GM23338 (cell line): ENCODE measurements at regions not wholly inside any gene's neighbourhood (a gene's known extent, or its start where the extent isn't known, plus 50 kb on each side); places are given as distances from the start of the nearest gene placed in this dataset.

ENCODE experiments used
- CREB1 ChIP-seq: fragments of 250-450 bp; sonication (Bioruptor Pico); IDR thresholded peaks from 2 replicates; pipeline ENCODE4 v1.5.0; 2020; ENCODE audit warnings: low read depth, mild to moderate bottlenecking, moderate library complexity
- EZH2 ChIP-seq: fragments of 200-600 bp; sonication (generic); IDR thresholded peaks from one replicate; pipeline ENCODE4 v1.8.0; 2017; ENCODE audit warnings: antibody characterized with exemption, mild to moderate bottlenecking, low read depth; ENCODE audit not compliant: unreplicated experiment
- EZH2phosphoT487 ChIP-seq: fragments of 200-600 bp; sonication (generic); IDR thresholded peaks from one replicate; pipeline ENCODE4 v1.8.1; 2018; ENCODE audit warnings: antibody characterized with exemption; ENCODE audit not compliant: unreplicated experiment
- JUNB ChIP-seq: IDR thresholded peaks from one replicate; pipeline ENCODE4 v1.6.1; 2016; ENCODE audit warnings: antibody characterized with exemption; ENCODE audit not compliant: unreplicated experiment
- POLR2AphosphoS5 ChIP-seq: IDR thresholded peaks from 2 replicates; pipeline ENCODE4 v1.6.1; 2016; ENCODE audit warnings: antibody characterized with exemption, low read depth
- ZNF114 ChIP-seq: fragments of 250-450 bp; sonication (Bioruptor Pico); IDR thresholded peaks from 2 replicates; pipeline ENCODE4 v1.5.0; 2020; ENCODE audit warnings: mild to moderate bottlenecking, moderate library complexity
- ZNF331 ChIP-seq: fragments of 250-450 bp; sonication (Bioruptor Pico); IDR thresholded peaks from 2 replicates; pipeline ENCODE4 v1.5.0; 2020; ENCODE audit warnings: low read depth, mild to moderate bottlenecking, moderate library complexity
- TF ChIP-seq, protein P1 (sequence below): IDR thresholded peaks from 2 replicates; pipeline ENCODE4 v1.6.1; 2016; ENCODE audit warnings: antibody characterized with exemption
- TF ChIP-seq, protein P2 (sequence below), 2 experiments: fragments of 200-600 bp in 1 of 2; sonication (generic) in 1 of 2; conservative IDR thresholded peaks; 2 replicates each; pipeline versions ENCODE4 v1.5.1 to v1.6.1; 2016 to 2017; ENCODE audit warnings: antibody characterized with exemption in 2 of 2, low read depth in 2 of 2, mild to moderate bottlenecking in 2 of 2, moderate library complexity in 1 of 2
- TF ChIP-seq, protein P3 (sequence below): IDR thresholded peaks from one replicate; pipeline ENCODE4 v1.6.1; 2018; ENCODE audit warnings: antibody characterized with exemption; ENCODE audit not compliant: unreplicated experiment

DNA sequence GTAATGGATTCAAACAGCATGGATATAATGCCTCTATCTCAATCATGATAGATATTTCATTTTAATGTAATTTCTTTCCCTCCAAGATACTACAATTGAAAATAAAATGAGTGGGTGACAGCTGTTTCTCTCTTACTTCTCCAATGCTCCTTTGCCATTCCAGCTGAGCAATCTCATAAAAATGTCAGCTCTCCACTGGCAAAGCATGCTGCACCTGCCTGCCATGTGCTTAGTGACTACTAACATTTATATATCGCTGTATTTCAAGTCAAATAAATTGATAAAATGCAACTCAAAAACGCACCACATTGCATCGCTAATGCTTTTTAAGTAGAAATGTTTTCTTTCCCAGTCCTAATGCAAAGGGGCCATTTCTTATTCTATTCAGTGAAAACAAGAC lies 1093.9 kb downstream of the CBLN2 start:
- TF ChIP-seq, protein P1, sequence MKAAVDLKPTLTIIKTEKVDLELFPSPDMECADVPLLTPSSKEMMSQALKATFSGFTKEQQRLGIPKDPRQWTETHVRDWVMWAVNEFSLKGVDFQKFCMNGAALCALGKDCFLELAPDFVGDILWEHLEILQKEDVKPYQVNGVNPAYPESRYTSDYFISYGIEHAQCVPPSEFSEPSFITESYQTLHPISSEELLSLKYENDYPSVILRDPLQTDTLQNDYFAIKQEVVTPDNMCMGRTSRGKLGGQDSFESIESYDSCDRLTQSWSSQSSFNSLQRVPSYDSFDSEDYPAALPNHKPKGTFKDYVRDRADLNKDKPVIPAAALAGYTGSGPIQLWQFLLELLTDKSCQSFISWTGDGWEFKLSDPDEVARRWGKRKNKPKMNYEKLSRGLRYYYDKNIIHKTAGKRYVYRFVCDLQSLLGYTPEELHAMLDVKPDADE, result no peak
- TF ChIP-seq, protein P2, sequence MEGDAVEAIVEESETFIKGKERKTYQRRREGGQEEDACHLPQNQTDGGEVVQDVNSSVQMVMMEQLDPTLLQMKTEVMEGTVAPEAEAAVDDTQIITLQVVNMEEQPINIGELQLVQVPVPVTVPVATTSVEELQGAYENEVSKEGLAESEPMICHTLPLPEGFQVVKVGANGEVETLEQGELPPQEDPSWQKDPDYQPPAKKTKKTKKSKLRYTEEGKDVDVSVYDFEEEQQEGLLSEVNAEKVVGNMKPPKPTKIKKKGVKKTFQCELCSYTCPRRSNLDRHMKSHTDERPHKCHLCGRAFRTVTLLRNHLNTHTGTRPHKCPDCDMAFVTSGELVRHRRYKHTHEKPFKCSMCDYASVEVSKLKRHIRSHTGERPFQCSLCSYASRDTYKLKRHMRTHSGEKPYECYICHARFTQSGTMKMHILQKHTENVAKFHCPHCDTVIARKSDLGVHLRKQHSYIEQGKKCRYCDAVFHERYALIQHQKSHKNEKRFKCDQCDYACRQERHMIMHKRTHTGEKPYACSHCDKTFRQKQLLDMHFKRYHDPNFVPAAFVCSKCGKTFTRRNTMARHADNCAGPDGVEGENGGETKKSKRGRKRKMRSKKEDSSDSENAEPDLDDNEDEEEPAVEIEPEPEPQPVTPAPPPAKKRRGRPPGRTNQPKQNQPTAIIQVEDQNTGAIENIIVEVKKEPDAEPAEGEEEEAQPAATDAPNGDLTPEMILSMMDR (conservative IDR thresholded peaks at IDR 0.05; ENCODE audit: low read depth in 2 of 2), result no peak
- TF ChIP-seq POLR2AphosphoS5 (no peak), EZH2 (no peak), EZH2phosphoT487 (no peak), JUNB (no peak), ZNF331 (CRISPR knock-in tag) (no peak), CREB1 (CRISPR knock-in tag) (no peak), ZNF114 (CRISPR knock-in tag) (no peak)
- TF ChIP-seq, protein P3, sequence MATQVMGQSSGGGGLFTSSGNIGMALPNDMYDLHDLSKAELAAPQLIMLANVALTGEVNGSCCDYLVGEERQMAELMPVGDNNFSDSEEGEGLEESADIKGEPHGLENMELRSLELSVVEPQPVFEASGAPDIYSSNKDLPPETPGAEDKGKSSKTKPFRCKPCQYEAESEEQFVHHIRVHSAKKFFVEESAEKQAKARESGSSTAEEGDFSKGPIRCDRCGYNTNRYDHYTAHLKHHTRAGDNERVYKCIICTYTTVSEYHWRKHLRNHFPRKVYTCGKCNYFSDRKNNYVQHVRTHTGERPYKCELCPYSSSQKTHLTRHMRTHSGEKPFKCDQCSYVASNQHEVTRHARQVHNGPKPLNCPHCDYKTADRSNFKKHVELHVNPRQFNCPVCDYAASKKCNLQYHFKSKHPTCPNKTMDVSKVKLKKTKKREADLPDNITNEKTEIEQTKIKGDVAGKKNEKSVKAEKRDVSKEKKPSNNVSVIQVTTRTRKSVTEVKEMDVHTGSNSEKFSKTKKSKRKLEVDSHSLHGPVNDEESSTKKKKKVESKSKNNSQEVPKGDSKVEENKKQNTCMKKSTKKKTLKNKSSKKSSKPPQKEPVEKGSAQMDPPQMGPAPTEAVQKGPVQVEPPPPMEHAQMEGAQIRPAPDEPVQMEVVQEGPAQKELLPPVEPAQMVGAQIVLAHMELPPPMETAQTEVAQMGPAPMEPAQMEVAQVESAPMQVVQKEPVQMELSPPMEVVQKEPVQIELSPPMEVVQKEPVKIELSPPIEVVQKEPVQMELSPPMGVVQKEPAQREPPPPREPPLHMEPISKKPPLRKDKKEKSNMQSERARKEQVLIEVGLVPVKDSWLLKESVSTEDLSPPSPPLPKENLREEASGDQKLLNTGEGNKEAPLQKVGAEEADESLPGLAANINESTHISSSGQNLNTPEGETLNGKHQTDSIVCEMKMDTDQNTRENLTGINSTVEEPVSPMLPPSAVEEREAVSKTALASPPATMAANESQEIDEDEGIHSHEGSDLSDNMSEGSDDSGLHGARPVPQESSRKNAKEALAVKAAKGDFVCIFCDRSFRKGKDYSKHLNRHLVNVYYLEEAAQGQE, result no peak
